HG02642 (cell line): ENCODE measurements at regions not wholly inside any gene's neighbourhood (a gene's known extent, or its start where the extent isn't known, plus 50 kb on each side); places are given as distances from the start of the nearest gene placed in this dataset.

Source experiments
- ATAC-seq: cut with Tn5 transposase; IDR thresholded peaks from one replicate; pipeline ENCODE4 v1.9.1; 2021; ENCODE audit warnings: mild to moderate bottlenecking; ENCODE audit not compliant: unreplicated experiment, poor library complexity

GRCh38 chr13:73399347-73400216, 340.8 kb downstream of the KLF5 start:
- no peak for ATAC-seq

GRCh38 chr13:73397496-73398305, 338.9 kb downstream of the KLF5 start:
- ATAC-seq = no peak

- no peak for ATAC-seq
Observed at GRCh38 chr13:73394066-73394465, 335.3 kb downstream of the KLF5 start.

GRCh38 chr13:73390100-73390499, 331.3 kb downstream of the KLF5 start:
- ATAC-seq = no peak

GRCh38 chr13:73388586-73388985, 329.8 kb downstream of the KLF5 start:
- no peak for ATAC-seq

- no peak for ATAC-seq
Observed at GRCh38 chr13:73387318-73387717, 328.5 kb downstream of the KLF5 start.

- no peak for ATAC-seq
Observed at GRCh38 chr13:73385848-73386247, 327.0 kb downstream of the KLF5 start.

GRCh38 chr13:73372666-73373627, 314.1 kb downstream of the KLF5 start:
- ATAC-seq = no peak

- ATAC-seq = no peak
Observed at GRCh38 chr13:73370066-73370465, 311.3 kb downstream of the KLF5 start.

- no peak for ATAC-seq
Observed at GRCh38 chr13:73369095-73369494, 310.3 kb downstream of the KLF5 start.

- no peak for ATAC-seq
Observed at GRCh38 chr13:73368608-73369007, 309.8 kb downstream of the KLF5 start.

- no peak for ATAC-seq
Observed at GRCh38 chr13:73367886-73368285, 309.1 kb downstream of the KLF5 start.

- ATAC-seq = no peak
Observed at GRCh38 chr13:73366241-73366640, 307.4 kb downstream of the KLF5 start.

GRCh38 chr13:73365681-73366080, 306.9 kb downstream of the KLF5 start:
- ATAC-seq = no peak

GRCh38 chr13:73365252-73365651, 306.4 kb downstream of the KLF5 start:
- no peak for ATAC-seq

- no peak for ATAC-seq
Observed at GRCh38 chr13:73364736-73365135, 305.9 kb downstream of the KLF5 start.

- no peak for ATAC-seq
Observed at GRCh38 chr13:73358606-73359095, 299.8 kb downstream of the KLF5 start.

- no peak for ATAC-seq
Observed at GRCh38 chr13:73355134-73355533, 296.3 kb downstream of the KLF5 start.

- no peak for ATAC-seq
Observed at GRCh38 chr13:73351730-73352129, 292.9 kb downstream of the KLF5 start.

- no peak for ATAC-seq
Observed at GRCh38 chr13:73341748-73342147, 282.9 kb downstream of the KLF5 start.
